Frontal cortex (tissue), 3 donors: ENCODE measurements at regions not wholly inside any gene's neighbourhood (a gene's known extent, or its start where the extent isn't known, plus 50 kb on each side); places are given as distances from the start of the nearest gene placed in this dataset.

Experiments used
- DNase-seq, 2 donors: peaks; one replicate each; pipeline ENCODE4 v3.0.0; 2012; ENCODE audit warnings: low spot score in 2 of 2
- FAIRE-seq: peaks from 2 replicates; lab custom pipeline; 2012; peaks lifted over from hg19 to GRCh38; lab: Jason Lieb, UNC
- donor health status: control.
- donor health status: control.
- donor health status: control.

- no peak for FAIRE-seq
- DNase-seq, result no peak
These were observed 328.9 kb upstream of the MAF start for GRCh38 chr16:79929260-79929965.

GRCh38 chr16:79928142-79928873 lies 327.8 kb upstream of the MAF start:
- FAIRE-seq, result no peak
- no peak for DNase-seq

GRCh38 chr16:79926451-79927205 lies 326.1 kb upstream of the MAF start:
- no peak for DNase-seq
- FAIRE-seq, result no peak

GRCh38 chr16:79923431-79923830 lies 322.9 kb upstream of the MAF start:
- no peak for FAIRE-seq
- no peak for DNase-seq

- no peak for FAIRE-seq
- DNase-seq, result no peak
These were observed 320.1 kb upstream of the MAF start for GRCh38 chr16:79920685-79921084.

- DNase-seq (no peak), FAIRE-seq (no peak)
These were observed 318.4 kb upstream of the MAF start for GRCh38 chr16:79918916-79919315.

GRCh38 chr16:79915761-79916160 lies 315.2 kb upstream of the MAF start:
- FAIRE-seq (no peak), DNase-seq (no peak)

GRCh38 chr16:79914961-79915720 lies 314.6 kb upstream of the MAF start:
- DNase-seq, result no peak
- no peak for FAIRE-seq

- FAIRE-seq, result no peak
- no peak for DNase-seq
These were observed 312.2 kb upstream of the MAF start for GRCh38 chr16:79912592-79913310.

GRCh38 chr16:79911660-79912059 lies 311.1 kb upstream of the MAF start:
- DNase-seq, result no peak
- FAIRE-seq, result no peak

- no peak for DNase-seq
- no peak for FAIRE-seq
These were observed 309.0 kb upstream of the MAF start for GRCh38 chr16:79909571-79909970.

GRCh38 chr16:79903471-79903870 lies 302.9 kb upstream of the MAF start:
- FAIRE-seq (no peak), DNase-seq (no peak)

GRCh38 chr16:79902351-79902750 lies 301.8 kb upstream of the MAF start:
- DNase-seq, result no peak
- FAIRE-seq, result no peak

GRCh38 chr16:79901522-79901921 lies 301.0 kb upstream of the MAF start:
- DNase-seq (no peak), FAIRE-seq (no peak)

- FAIRE-seq, result no peak
These were observed 299.2 kb upstream of the MAF start for GRCh38 chr16:79899716-79900115.

GRCh38 chr16:79899316-79899715 lies 298.8 kb upstream of the MAF start:
- FAIRE-seq (no peak), DNase-seq (no peak)

More at GRCh38 chr16:79899716-79900115, 299.2 kb upstream of the MAF start:
- no peak for DNase-seq

GRCh38 chr16:79898703-79899102 lies 298.2 kb upstream of the MAF start:
- FAIRE-seq, result no peak

GRCh38 chr16:79897453-79898146 lies 297.1 kb upstream of the MAF start:
- DNase-seq (no peak), FAIRE-seq (no peak)

More at GRCh38 chr16:79898703-79899102, 298.2 kb upstream of the MAF start:
- no peak for DNase-seq

GRCh38 chr16:79897104-79897452 lies 296.5 kb upstream of the MAF start:
- no peak for FAIRE-seq
- DNase-seq, result no peak
